ENCODE measurements at regions not wholly inside any gene's neighbourhood (a gene's known extent, or its start where the extent isn't known, plus 50 kb on each side); places are given as distances from the start of the nearest gene placed in this dataset.

- H4K5ac ChIP-seq (ENCODE audit: low read depth, low read length) = no peak overlapping the region
- no peak overlapping the region for H3K4me2 ChIP-seq (ENCODE audit: low read depth, low read length)
- H2AK9ac ChIP-seq (replicated peaks; ENCODE audit: low read depth, low read length, poor library complexity) = no peak overlapping the region
- H3K4ac ChIP-seq (ENCODE audit: low read depth, low read length) = no peak overlapping the region
- no TSS peak for BruUV-seq (replicated peaks)
- no peaks in the 10 kb centered on the region for H3K27me3 ChIP-seq (ENCODE audit: control insufficient read depth, insufficient read depth, low read length)
- no peak overlapping the region for H2BK15ac ChIP-seq (ENCODE audit: low read depth, low read length)
- ATAC-seq (ENCODE audit: low read depth) (no peak), DNase-seq (no peak)
- H3K18ac ChIP-seq (ENCODE audit: low read depth, low read length) = no peak overlapping the region
- H3K9me1 ChIP-seq (ENCODE audit: insufficient read depth, low read length) = no peaks in the 10 kb centered on the region
- TF ChIP-seq MAZ (IDR thresholded peaks at IDR 0.05; ENCODE audit: borderline replicate concordance, low read depth, low read length) = no peak
- TF ChIP-seq POLR2A (IDR thresholded peaks at IDR 0.05; ENCODE audit: low read depth, low read length) = no peak
- no peak for TF ChIP-seq RCOR1 (IDR thresholded peaks at IDR 0.05; ENCODE audit: insufficient replicate concordance, low read length)
- TF ChIP-seq MAFK (IDR thresholded peaks at IDR 0.05; ENCODE audit: low read depth, low read length) = no peak
- no peak for TF ChIP-seq CHD1 (IDR thresholded peaks at IDR 0.05; ENCODE audit: low read depth, low read length)
- no peak for TF ChIP-seq MXI1 (IDR thresholded peaks at IDR 0.05; ENCODE audit: borderline replicate concordance, low read depth, low read length)
- TF ChIP-seq SMC3 (IDR thresholded peaks at IDR 0.05; ENCODE audit: low read depth, low read length) = no peak
- H2BK20ac ChIP-seq (ENCODE audit: low read depth, low read length) = no peak overlapping the region
- no peaks in the 10 kb centered on the region for H4K20me1 ChIP-seq (ENCODE audit: insufficient read depth, low read length)
- no peak overlapping the region for H2BK5ac ChIP-seq (ENCODE audit: low read depth, low read length, poor library complexity, severe bottlenecking)
- dilution Hi-C loops (cut with HindIII; ENCODE audit: low sequenced_read_pairs, unreplicated experiment) = no loop called here
- H2BK120ac ChIP-seq (ENCODE audit: low read depth, low read length) = no peak overlapping the region
- 85% methylated on average over 3 of the region's 4 CpGs; no CpG with 5 or more reads in 1 of the 2 experiments for WGBS, 2 experiments (ENCODE audit: extremely low coverage in 2 of 2, insufficient read length in 1 of 2)
- H3K9me3 ChIP-seq (ENCODE audit: control insufficient read depth, insufficient read depth, low read length) = no peaks in the 10 kb centered on the region
- H3K14ac ChIP-seq (replicated peaks; ENCODE audit: low read depth, low read length) = no peak overlapping the region
- no peak overlapping the region for H3K27ac ChIP-seq (ENCODE audit: insufficient read depth, low read length)
- H3K4me3 ChIP-seq (ENCODE audit: insufficient read depth, low read depth, low read length) = no peak overlapping the region
- H3K79me1 ChIP-seq (ENCODE audit: low read depth in 1 of 2, low read length in 2 of 2) = no peaks in the 10 kb centered on the region
- H3K23ac ChIP-seq (ENCODE audit: low read depth, low read length) = no peak overlapping the region
- ChIA-PET POLR2A (ENCODE audit: unreplicated experiment) (no interaction called here), CTCF (no interaction called here)
- no peak overlapping the region for H3K9ac ChIP-seq (ENCODE audit: low read depth, low read length)
- H3K36me3 ChIP-seq (ENCODE audit: control insufficient read depth, insufficient read depth, low read length) = no peaks in the 10 kb centered on the region
- in situ Hi-C loops (cut with MboI; ENCODE audit: low sequenced_read_pairs) = no loop called here
- no peak overlapping the region for H3K56ac ChIP-seq (ENCODE audit: extremely low read depth, insufficient read depth, low read length)
- no peak overlapping the region for H2AK5ac ChIP-seq (ENCODE audit: low read depth, low read length)
- intact Hi-C loops (cut with micrococcal nuclease) = no loop called here
- H3K4me1 ChIP-seq (ENCODE audit: control insufficient read depth, insufficient read depth, low read length) = 0 out of 2 replicates have a peak, but pooled peaks cover 3% of the 10 kb centered on the region
- no peak overlapping the region for H4K91ac ChIP-seq (ENCODE audit: insufficient read depth, low read depth, low read length)
- H2AFZ ChIP-seq (replicated peaks; ENCODE audit: low read length, poor library complexity) = no peak overlapping the region
- H4K8ac ChIP-seq (ENCODE audit: low read depth in 2 of 2, low read length in 2 of 2) = no peak overlapping the region
Measured at GRCh38 chr10:32146166-32146565, 89.9 kb upstream of the KIF5B start.

Measured in IMR-90 (cell line).